ENCODE measurements at regions not wholly inside any gene's neighbourhood (a gene's known extent, or its start where the extent isn't known, plus 50 kb on each side); places are given as distances from the start of the nearest gene placed in this dataset.

- TF ChIP-seq CTCF (IDR thresholded peaks at IDR 0.05) (no peak), POLR2A (IDR thresholded peaks at IDR 0.05) (no peak)
These were observed 185.0 kb upstream of the PRLR start for GRCh38 chr5:35415309-35415708.

Measured in Peyer's patch (tissue), 4 donors.